AG10803 (cell line): ENCODE measurements at regions not wholly inside any gene's neighbourhood (a gene's known extent, or its start where the extent isn't known, plus 50 kb on each side); places are given as distances from the start of the nearest gene placed in this dataset.
A peak's percentile ranks its signal among the peaks of the same experiment; 100 is the strongest.

Experiments
- DNase-seq: peaks from one replicate; pipeline ENCODE4 v3.0.0; 2010; ENCODE audit warnings: low read depth
- H3K4me3 ChIP-seq: 2 replicates; pipeline ENCODE4 v1.5.1; 2011; ENCODE audit warnings: mild to moderate bottlenecking, low read length, control low read depth
- CTCF ChIP-seq: conservative IDR thresholded peaks from 2 replicates; pipeline ENCODE4 v1.5.1; 2011; ENCODE audit warnings: mild to moderate bottlenecking, low read length, control low read depth, inconsistent platforms

GRCh38 chr9:71524516-71524915 is 243.8 kb downstream of the CEMIP2 start:
- no peak overlapping the region for H3K4me3 ChIP-seq
- no peak for TF ChIP-seq CTCF
- no peak for DNase-seq

- TF ChIP-seq CTCF: no peak
- H3K4me3 ChIP-seq: no peak overlapping the region
- no peak for DNase-seq
Measured at GRCh38 chr9:71521132-71521531, 247.2 kb downstream of the CEMIP2 start.

GRCh38 chr9:71519098-71519696 is 249.1 kb downstream of the CEMIP2 start:
- DNase-seq: no peak
- H3K4me3 ChIP-seq: no peak overlapping the region
- no peak for TF ChIP-seq CTCF

GRCh38 chr9:71518045-71518827 is 250.1 kb downstream of the CEMIP2 start:
- no peak for TF ChIP-seq CTCF
- DNase-seq: peak; percentile 50
- H3K4me3 ChIP-seq: no peak overlapping the region

GRCh38 chr9:71515626-71516025 is 252.7 kb downstream of the CEMIP2 start:
- no peak for DNase-seq
- H3K4me3 ChIP-seq: no peak overlapping the region

GRCh38 chr9:71515107-71515506 is 253.2 kb downstream of the CEMIP2 start:
- TF ChIP-seq CTCF: no peak
- no peak for DNase-seq
- no peak overlapping the region for H3K4me3 ChIP-seq

More at GRCh38 chr9:71515626-71516025, 252.7 kb downstream of the CEMIP2 start:
- no peak for TF ChIP-seq CTCF
